HCT116 (cell line): ENCODE measurements at regions not wholly inside any gene's neighbourhood (a gene's known extent, or its start where the extent isn't known, plus 50 kb on each side); places are given as distances from the start of the nearest gene placed in this dataset.

Source experiments
- ATAC-seq: fragments of 200-7000 bp; cut with Tn5 transposase; 2 replicates; pipeline ENCODE4 v1.9.1; 2020; ENCODE audit warnings: mild to moderate bottlenecking, moderate library complexity
- BruUV-seq: library from RNA; stranded (reverse); fragments of 400-500 nt; replicated peaks from 2 replicates; lab custom pipeline; 2021; lab: Mats Ljungman, UMichigan
- CTCF ChIA-PET: fragments of 300-600 bp; sonication (Branson Sonifier 250); formaldehyde crosslinking; loops from one replicate; lab custom pipeline; 2021; ENCODE audit warnings: antibody characterized with exemption; lab: Charles Lee
- POLR2A ChIA-PET: fragments of 300-600, 350-600 bp; sonication (Branson Sonifier 250); formaldehyde crosslinking; loops from one replicate; lab custom pipeline; 2021; ENCODE audit warnings: antibody characterized with exemption; lab: Charles Lee
- RAD21 ChIA-PET, 2 experiments: fragments of 300-600 bp; sonication (Branson Sonifier 250); formaldehyde crosslinking; loops; one replicate each; lab custom pipeline; 2023; ENCODE audit warnings: low total read pairs in 2 of 2; ENCODE audit not compliant: uncharacterized antibody in 2 of 2, unreplicated experiment in 2 of 2, low non-redundant PET in 1 of 2; lab: Charles Lee
- DNase-seq: peaks from one replicate; pipeline ENCODE4 v3.0.0-alpha.2; 2010; ENCODE audit warnings: low read depth, low spot score
- H2AFZ ChIP-seq: fragments of 200-600 bp; shearing (Covaris generic), sonication (generic); 2 replicates; pipeline ENCODE4 v1.6.1; 2017; ENCODE audit warnings: low read depth, mixed run types, mixed read lengths, antibody characterized with exemption, low read length; ENCODE audit not compliant: poor library complexity, severe bottlenecking
- H3K27ac ChIP-seq: 2 replicates; pipeline ENCODE4 v1.5.1; 2012; ENCODE audit warnings: low read depth, low read length
- H3K27me3 ChIP-seq: fragments of 200-600 bp; sonication (generic); 2 replicates; pipeline ENCODE4 v1.6.1; 2016; ENCODE audit warnings: mixed run types, low read length, mixed read lengths; ENCODE audit not compliant: insufficient read depth
- H3K36me3 ChIP-seq, 2 experiments: fragments of 200-500 bp in 1 of 2; fragments of 200-600 bp in 1 of 2; sonication (Bioruptor generic) in 1 of 2; sonication (generic) in 1 of 2; 2 replicates each; pipeline versions ENCODE4 v1.5.1 to v1.6.1; 2014 to 2016; ENCODE audit warnings: low read length in 2 of 2, inconsistent platforms in 1 of 2, mixed read lengths in 1 of 2, mixed run types in 1 of 2; ENCODE audit not compliant: insufficient read depth in 2 of 2, control insufficient read depth in 1 of 2
- H3K4me1 ChIP-seq, 2 experiments: fragments of 200-600 bp in 1 of 2; sonication (generic) in 1 of 2; 2 replicates each; pipeline versions ENCODE4 v1.5.1 to v1.6.1; 2012 to 2017; ENCODE audit warnings: low read length in 2 of 2, inconsistent platforms in 1 of 2, mild to moderate bottlenecking in 1 of 2, mixed read lengths in 1 of 2, mixed run types in 1 of 2, moderate library complexity in 1 of 2; ENCODE audit not compliant: insufficient read depth in 2 of 2, control insufficient read depth in 1 of 2
- H3K4me2 ChIP-seq: fragments of 200-600 bp; sonication (generic); 2 replicates; pipeline ENCODE4 v1.6.1; 2017; ENCODE audit warnings: mixed run types, low read length, mixed read lengths
- H3K4me3 ChIP-seq, 2 experiments: fragments of 200-600 bp in 1 of 2; sonication (generic) in 1 of 2; replicated peaks in 1 of 2; 2 replicates each; pipeline ENCODE4 v1.5.1; 2011 to 2016; ENCODE audit warnings: low read length in 2 of 2, control low read depth in 1 of 2, low read depth in 1 of 2, mild to moderate bottlenecking in 1 of 2, mixed read lengths in 1 of 2, mixed run types in 1 of 2
- H3K79me2 ChIP-seq: fragments of 200-600 bp; sonication (generic); 2 replicates; pipeline ENCODE4 v1.6.1; 2017; ENCODE audit warnings: mild to moderate bottlenecking, mixed run types, low read length, moderate library complexity, mixed read lengths; ENCODE audit not compliant: insufficient read depth
- H3K9ac ChIP-seq: fragments of 200-600 bp; sonication (generic); 2 replicates; pipeline ENCODE4 v1.6.1; 2016; ENCODE audit warnings: low read length, mixed read lengths
- H3K9me2 ChIP-seq: fragments of 200-600 bp; sonication (generic), shearing (Covaris generic); 2 replicates; pipeline ENCODE4 v1.6.1; 2017; ENCODE audit warnings: mixed run types, mild to moderate bottlenecking, moderate library complexity; ENCODE audit not compliant: insufficient read depth
- H3K9me3 ChIP-seq, 2 experiments: fragments of 200-500 bp in 1 of 2; fragments of 200-600 bp in 1 of 2; sonication (Bioruptor generic) in 1 of 2; sonication (generic) in 1 of 2; 2 replicates each; pipeline ENCODE4 v1.6.1; 2014 to 2017; ENCODE audit warnings: low read length in 2 of 2, mixed read lengths in 2 of 2, inconsistent platforms in 1 of 2, low read depth in 1 of 2, mild to moderate bottlenecking in 1 of 2, mixed run types in 1 of 2, moderate library complexity in 1 of 2; ENCODE audit not compliant: control insufficient read depth in 1 of 2, insufficient read depth in 1 of 2
- H4K20me1 ChIP-seq: fragments of 200-600 bp; sonication (generic), shearing (Covaris generic); 2 replicates; pipeline ENCODE4 v1.6.1; 2017; ENCODE audit warnings: mixed run types, mild to moderate bottlenecking, moderate library complexity; ENCODE audit not compliant: insufficient read depth
- CEBPB ChIP-seq: IDR thresholded peaks from 2 replicates; pipeline ENCODE4 v1.6.1; 2012; ENCODE audit warnings: low read depth
- EGR1 ChIP-seq: IDR thresholded peaks from 2 replicates; pipeline ENCODE4 v1.6.1; 2012; ENCODE audit warnings: low read depth
- ELF1 ChIP-seq: IDR thresholded peaks from 2 replicates; pipeline ENCODE4 v1.6.1; 2012; ENCODE audit warnings: low read depth, borderline replicate concordance
- EZH2 ChIP-seq: fragments of 200-600 bp; sonication (generic); IDR thresholded peaks from 2 replicates; pipeline ENCODE4 v1.6.1; 2017; ENCODE audit warnings: antibody characterized with exemption, mixed run types
- EZH2phosphoT487 ChIP-seq: fragments of 200-600 bp; IDR thresholded peaks from 2 replicates; pipeline ENCODE4 v1.6.1; 2018; ENCODE audit warnings: antibody characterized with exemption, borderline replicate concordance
- FOSL1 ChIP-seq: IDR thresholded peaks from 2 replicates; pipeline ENCODE4 v1.6.1; 2012; ENCODE audit warnings: low read depth
- JUND ChIP-seq: IDR thresholded peaks from 2 replicates; pipeline ENCODE4 v1.6.1; 2012
- POLR2A ChIP-seq: IDR thresholded peaks from 2 replicates; pipeline ENCODE4 v1.7.0; 2011; ENCODE audit warnings: borderline replicate concordance; ENCODE audit not compliant: insufficient read depth, insufficient read length; ENCODE audit errors: extremely low read depth
- SRF ChIP-seq: IDR thresholded peaks from 2 replicates; pipeline ENCODE4 v1.6.1; 2012; ENCODE audit warnings: low read depth
- TCF7L2 ChIP-seq: IDR thresholded peaks from 2 replicates; pipeline ENCODE4 v1.7.0; 2011; ENCODE audit warnings: borderline replicate concordance, inconsistent platforms; ENCODE audit not compliant: insufficient read depth, insufficient read length; ENCODE audit errors: extremely low read depth
- YY1 ChIP-seq: IDR thresholded peaks from 2 replicates; pipeline ENCODE4 v1.6.1; 2011; ENCODE audit warnings: low read length, low read depth, moderate library complexity, mild to moderate bottlenecking; ENCODE audit not compliant: insufficient replicate concordance; ENCODE audit errors: extremely low read depth
- ZFX ChIP-seq: fragments of 450-650 bp; IDR thresholded peaks from 2 replicates; pipeline ENCODE4 v1.6.1; 2017
- ZNF274 ChIP-seq: fragments of 200-500 bp; sonication (Bioruptor generic); IDR thresholded peaks from 2 replicates; pipeline ENCODE4 v1.6.1; 2014; ENCODE audit warnings: mild to moderate bottlenecking, low read depth, low read length, inconsistent platforms
- intact Hi-C: fragments of 100-400 bp; cut with micrococcal nuclease; formaldehyde crosslinking; loops from 2 replicates; pipeline ENCODE4 v1.10.0; 2022
- TF ChIP-seq, protein P1 (sequence below): IDR thresholded peaks from 2 replicates; pipeline ENCODE4 v1.6.1; 2011; ENCODE audit warnings: mild to moderate bottlenecking, low read length, moderate library complexity; ENCODE audit not compliant: insufficient replicate concordance; ENCODE audit errors: extremely low read depth
- TF ChIP-seq, protein P2 (sequence below), 3 experiments: fragments of 200-600 bp in 1 of 3; sonication (generic) in 1 of 3; IDR thresholded peaks in 2 of 3; conservative IDR thresholded peaks in 1 of 3; 2 replicates each; pipeline ENCODE4 v1.5.1; 2012 to 2017; ENCODE audit warnings: low read depth in 2 of 3, low read length in 2 of 3, antibody characterized with exemption in 1 of 3, borderline replicate concordance in 1 of 3, control low read depth in 1 of 3, mild to moderate bottlenecking in 1 of 3, mixed read lengths in 1 of 3, mixed run types in 1 of 3, moderate library complexity in 1 of 3; ENCODE audit not compliant: insufficient read depth in 1 of 3

DNA sequence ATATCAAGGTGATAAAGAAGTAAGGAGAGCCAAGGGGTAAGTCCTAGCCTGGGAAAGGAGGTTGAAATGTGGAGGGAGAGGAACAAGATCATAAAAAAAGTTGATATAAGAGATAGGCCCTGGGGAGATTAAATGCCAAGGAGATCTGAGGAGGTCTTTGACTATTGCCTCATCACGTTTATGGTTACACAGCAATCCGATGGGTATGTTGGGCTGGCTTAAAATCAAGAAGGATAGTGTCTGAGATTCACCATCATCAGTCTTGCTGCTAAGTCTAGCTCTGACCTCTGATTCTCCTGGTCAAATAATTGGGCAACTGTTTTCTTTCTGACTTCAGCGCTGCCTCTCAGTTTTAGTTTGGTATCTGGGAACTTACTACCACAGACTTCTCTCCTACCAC, 416.3 kb downstream of the GPATCH2 start:
- Histone ChIP-seq H3K36me3 (no peaks in the 10 kb centered on the region), H3K27ac (no peak overlapping the region), H3K27me3 (no peaks in the 10 kb centered on the region), H3K9ac (no peak overlapping the region), H4K20me1 (no peaks in the 10 kb centered on the region), H3K79me2 (no peaks in the 10 kb centered on the region), H3K4me2 (no peak overlapping the region), H3K9me3 (no peaks in the 10 kb centered on the region), H3K9me2 (no peaks in the 10 kb centered on the region), H3K4me3 (no peak overlapping the region), H2AFZ (no peak overlapping the region), H3K4me1 (no peaks in the 10 kb centered on the region)
- intact Hi-C loops = no loop called here
- no TSS peak for BruUV-seq
- ChIA-PET CTCF (no interaction called here), POLR2A (no interaction called here), RAD21 (no interaction called here)
- ATAC-seq = no peak
- no peak for DNase-seq
- TF ChIP-seq EGR1 (no peak), FOSL1 (no peak), EZH2 (no peak), CEBPB (no peak), EZH2phosphoT487 (no peak), YY1 (no peak), TCF7L2 (no peak), ZFX (no peak)
- TF ChIP-seq, protein P1, sequence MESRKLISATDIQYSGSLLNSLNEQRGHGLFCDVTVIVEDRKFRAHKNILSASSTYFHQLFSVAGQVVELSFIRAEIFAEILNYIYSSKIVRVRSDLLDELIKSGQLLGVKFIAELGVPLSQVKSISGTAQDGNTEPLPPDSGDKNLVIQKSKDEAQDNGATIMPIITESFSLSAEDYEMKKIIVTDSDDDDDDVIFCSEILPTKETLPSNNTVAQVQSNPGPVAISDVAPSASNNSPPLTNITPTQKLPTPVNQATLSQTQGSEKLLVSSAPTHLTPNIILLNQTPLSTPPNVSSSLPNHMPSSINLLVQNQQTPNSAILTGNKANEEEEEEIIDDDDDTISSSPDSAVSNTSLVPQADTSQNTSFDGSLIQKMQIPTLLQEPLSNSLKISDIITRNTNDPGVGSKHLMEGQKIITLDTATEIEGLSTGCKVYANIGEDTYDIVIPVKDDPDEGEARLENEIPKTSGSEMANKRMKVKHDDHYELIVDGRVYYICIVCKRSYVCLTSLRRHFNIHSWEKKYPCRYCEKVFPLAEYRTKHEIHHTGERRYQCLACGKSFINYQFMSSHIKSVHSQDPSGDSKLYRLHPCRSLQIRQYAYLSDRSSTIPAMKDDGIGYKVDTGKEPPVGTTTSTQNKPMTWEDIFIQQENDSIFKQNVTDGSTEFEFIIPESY = no peak

DNA sequence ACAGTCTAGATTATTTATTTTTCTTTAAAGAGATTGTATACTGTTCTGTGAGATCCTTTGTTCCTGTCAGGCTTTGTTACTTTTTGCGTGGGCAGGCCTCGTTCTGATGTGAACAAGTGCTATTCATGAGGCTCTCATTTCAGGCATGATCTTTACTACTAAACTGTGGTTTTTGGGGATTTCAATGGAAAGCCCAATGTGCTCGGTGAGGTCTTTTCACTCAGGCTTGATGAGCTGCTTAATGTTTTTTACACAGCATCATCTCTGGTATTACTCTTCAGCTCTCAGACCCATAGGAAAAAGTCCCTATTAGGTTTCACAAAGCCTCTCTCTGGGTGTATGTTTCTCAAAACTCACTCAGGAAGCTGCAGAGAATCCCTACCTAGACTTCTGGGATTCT, 419.4 kb downstream of the GPATCH2 start:
- no peaks in the 10 kb centered on the region for H4K20me1 ChIP-seq
- ChIA-PET CTCF (no interaction called here), RAD21 (no interaction called here), POLR2A (no interaction called here)
- H3K27ac ChIP-seq = no peak overlapping the region
- H3K4me3 ChIP-seq = no peak overlapping the region
- ATAC-seq = no peak
- H3K4me2 ChIP-seq = no peak overlapping the region
- H3K27me3 ChIP-seq = no peaks in the 10 kb centered on the region
- no TSS peak for BruUV-seq
- H3K36me3 ChIP-seq = no peaks in the 10 kb centered on the region
- no peak overlapping the region for H3K9ac ChIP-seq
- intact Hi-C loops = no loop called here
- H3K79me2 ChIP-seq = no peaks in the 10 kb centered on the region
- no peak overlapping the region for H2AFZ ChIP-seq
- DNase-seq = no peak
- H3K9me2 ChIP-seq = no peaks in the 10 kb centered on the region
- no peaks in the 10 kb centered on the region for H3K4me1 ChIP-seq
- no peaks in the 10 kb centered on the region for H3K9me3 ChIP-seq
- no peak for TF ChIP-seq ZNF274
- TF ChIP-seq SRF = no peak
- TF ChIP-seq POLR2A = no peak
- no peak for TF ChIP-seq YY1
- TF ChIP-seq JUND = no peak
- TF ChIP-seq, protein P1 = no peak
- no peak for TF ChIP-seq CEBPB
- TF ChIP-seq ELF1 = no peak
- TF ChIP-seq, protein P2, sequence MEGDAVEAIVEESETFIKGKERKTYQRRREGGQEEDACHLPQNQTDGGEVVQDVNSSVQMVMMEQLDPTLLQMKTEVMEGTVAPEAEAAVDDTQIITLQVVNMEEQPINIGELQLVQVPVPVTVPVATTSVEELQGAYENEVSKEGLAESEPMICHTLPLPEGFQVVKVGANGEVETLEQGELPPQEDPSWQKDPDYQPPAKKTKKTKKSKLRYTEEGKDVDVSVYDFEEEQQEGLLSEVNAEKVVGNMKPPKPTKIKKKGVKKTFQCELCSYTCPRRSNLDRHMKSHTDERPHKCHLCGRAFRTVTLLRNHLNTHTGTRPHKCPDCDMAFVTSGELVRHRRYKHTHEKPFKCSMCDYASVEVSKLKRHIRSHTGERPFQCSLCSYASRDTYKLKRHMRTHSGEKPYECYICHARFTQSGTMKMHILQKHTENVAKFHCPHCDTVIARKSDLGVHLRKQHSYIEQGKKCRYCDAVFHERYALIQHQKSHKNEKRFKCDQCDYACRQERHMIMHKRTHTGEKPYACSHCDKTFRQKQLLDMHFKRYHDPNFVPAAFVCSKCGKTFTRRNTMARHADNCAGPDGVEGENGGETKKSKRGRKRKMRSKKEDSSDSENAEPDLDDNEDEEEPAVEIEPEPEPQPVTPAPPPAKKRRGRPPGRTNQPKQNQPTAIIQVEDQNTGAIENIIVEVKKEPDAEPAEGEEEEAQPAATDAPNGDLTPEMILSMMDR (IDR thresholded peaks at IDR 0.05 in 2 of 3, conservative IDR thresholded peaks at IDR 0.05 in 1 of 3; ENCODE audit: borderline replicate concordance in 1 of 3, insufficient read depth in 1 of 3, low read depth in 2 of 3, low read length in 2 of 3) = no peak
